Colonic mucosa (tissue), 4 donors: ENCODE measurements at regions not wholly inside any gene's neighbourhood (a gene's known extent, or its start where the extent isn't known, plus 50 kb on each side); places are given as distances from the start of the nearest gene placed in this dataset.
"Not testable (repeated sequence)": the region's sequence is repeated elsewhere in the genome, so short reads cannot be mapped to it uniquely, and the experiment has no call there.

Experiments
- DNase-seq: peaks from one replicate; pipeline ENCODE4 v3.0.0-alpha.2; 2020
- H3K27ac ChIP-seq: fragments of 200-600 bp; one replicate; pipeline ENCODE4 v1.8.0; 2021
- H3K27me3 ChIP-seq: fragments of 200-600 bp; one replicate; pipeline ENCODE4 v1.8.0; 2021
- H3K36me3 ChIP-seq: fragments of 200-600 bp; one replicate; pipeline ENCODE4 v1.8.0; 2021
- H3K4me1 ChIP-seq: fragments of 200-600 bp; one replicate; pipeline ENCODE4 v1.8.0; 2021; ENCODE audit warnings: mild to moderate bottlenecking
- H3K4me3 ChIP-seq: fragments of 200-600 bp; one replicate; pipeline ENCODE4 v1.8.0; 2021
- H3K9ac ChIP-seq, 2 donors: one replicate each; pipeline ENCODE4 v1.7.0; 2013; ENCODE audit warnings: control low read depth in 2 of 2, low read depth in 2 of 2, low read length in 2 of 2
- H3K9me3 ChIP-seq: fragments of 200-600 bp; one replicate; pipeline ENCODE4 v1.8.0; 2021
- intact Hi-C: fragments of 100-400 bp; cut with DNase I; formaldehyde crosslinking; loops from one replicate; pipeline ENCODE4 v1.14.1; 2022
- TF ChIP-seq, protein P1 (sequence below): fragments of 200-600 bp; IDR thresholded peaks from one replicate; pipeline ENCODE4 v1.8.0; 2022; ENCODE audit warnings: antibody characterized with exemption, mild to moderate bottlenecking
- donor health status: healthy.
- donor health status: DM: no; HTN: no; CAD: no.
- donor health status: DM: no; HTN: no; CAD: no.

DNA sequence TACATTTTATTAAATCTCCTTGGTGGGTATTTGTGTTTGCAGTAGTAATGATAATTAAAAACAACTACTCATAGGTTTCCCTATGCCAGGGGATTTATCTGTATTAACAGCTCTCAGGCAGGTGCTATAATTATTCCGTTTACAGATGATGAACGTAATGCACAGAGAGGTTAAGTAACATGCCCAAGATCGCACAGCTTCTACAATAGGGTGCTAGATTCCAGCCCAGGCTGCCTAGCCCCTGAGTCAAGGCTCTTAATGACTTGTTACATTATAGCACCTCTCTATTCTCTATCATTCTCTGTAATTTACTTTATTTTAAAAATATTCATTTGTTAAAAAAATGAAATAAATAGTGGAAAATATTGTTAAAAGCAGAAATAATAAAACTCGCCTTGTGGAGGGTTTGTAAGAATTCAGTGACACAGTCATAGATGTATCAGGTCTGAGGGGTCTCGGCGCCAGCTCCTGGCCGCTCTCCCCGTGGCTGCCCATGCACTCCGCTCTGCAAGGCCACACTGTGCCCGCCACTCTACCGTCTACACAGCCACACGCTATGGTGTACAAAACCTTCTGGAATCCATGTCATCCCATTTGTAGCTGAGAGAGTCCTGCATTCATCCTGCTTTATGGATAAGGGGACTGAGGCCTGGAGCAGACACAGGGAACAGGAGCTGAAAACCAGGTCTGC, 562.2 kb downstream of the MATN1 start:
- H3K4me3 ChIP-seq, result no peak overlapping the region
- TF ChIP-seq, protein P1, sequence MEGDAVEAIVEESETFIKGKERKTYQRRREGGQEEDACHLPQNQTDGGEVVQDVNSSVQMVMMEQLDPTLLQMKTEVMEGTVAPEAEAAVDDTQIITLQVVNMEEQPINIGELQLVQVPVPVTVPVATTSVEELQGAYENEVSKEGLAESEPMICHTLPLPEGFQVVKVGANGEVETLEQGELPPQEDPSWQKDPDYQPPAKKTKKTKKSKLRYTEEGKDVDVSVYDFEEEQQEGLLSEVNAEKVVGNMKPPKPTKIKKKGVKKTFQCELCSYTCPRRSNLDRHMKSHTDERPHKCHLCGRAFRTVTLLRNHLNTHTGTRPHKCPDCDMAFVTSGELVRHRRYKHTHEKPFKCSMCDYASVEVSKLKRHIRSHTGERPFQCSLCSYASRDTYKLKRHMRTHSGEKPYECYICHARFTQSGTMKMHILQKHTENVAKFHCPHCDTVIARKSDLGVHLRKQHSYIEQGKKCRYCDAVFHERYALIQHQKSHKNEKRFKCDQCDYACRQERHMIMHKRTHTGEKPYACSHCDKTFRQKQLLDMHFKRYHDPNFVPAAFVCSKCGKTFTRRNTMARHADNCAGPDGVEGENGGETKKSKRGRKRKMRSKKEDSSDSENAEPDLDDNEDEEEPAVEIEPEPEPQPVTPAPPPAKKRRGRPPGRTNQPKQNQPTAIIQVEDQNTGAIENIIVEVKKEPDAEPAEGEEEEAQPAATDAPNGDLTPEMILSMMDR, result no peak
- H3K9me3 ChIP-seq, result no peaks in the 10 kb centered on the region
- H3K4me1 ChIP-seq, result no peaks in the 10 kb centered on the region
- H3K27ac ChIP-seq, result no peak overlapping the region
- H3K27me3 ChIP-seq, result peaks cover 3% of the 10 kb centered on the region
- no peak overlapping the region for H3K9ac ChIP-seq
- intact Hi-C loops, result no loop called here
- DNase-seq, result no peak
- no peaks in the 10 kb centered on the region for H3K36me3 ChIP-seq

DNA sequence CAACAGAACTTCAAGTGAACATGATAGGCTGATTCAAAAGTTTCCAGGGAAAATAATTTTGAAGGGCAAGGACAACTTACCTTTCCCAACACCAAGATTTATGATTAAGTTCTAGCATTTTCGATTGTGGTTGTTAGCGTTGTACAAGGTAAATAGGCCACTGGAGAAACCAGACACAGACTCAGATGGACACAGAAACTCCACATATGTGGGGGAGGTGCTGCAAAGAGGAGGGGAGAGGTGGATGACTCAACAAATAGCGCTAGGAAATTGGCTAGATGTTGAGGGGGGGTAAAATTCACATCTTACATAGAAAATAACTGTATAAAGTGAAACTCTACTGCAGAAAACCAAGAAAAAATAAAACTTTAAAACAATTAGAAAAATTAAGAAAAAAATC, 564.4 kb downstream of the MATN1 start:
- Histone ChIP-seq H3K36me3 (no peaks in the 10 kb centered on the region), H3K4me3 (no peak overlapping the region), H3K4me1 (no peaks in the 10 kb centered on the region), H3K27ac (no peak overlapping the region), H3K27me3 (peaks cover 3% of the 10 kb centered on the region), H3K9ac (no peak overlapping the region), H3K9me3 (no peaks in the 10 kb centered on the region)
- intact Hi-C loops, result no loop called here
- no peak for DNase-seq
- TF ChIP-seq, protein P1, result no peak

DNA sequence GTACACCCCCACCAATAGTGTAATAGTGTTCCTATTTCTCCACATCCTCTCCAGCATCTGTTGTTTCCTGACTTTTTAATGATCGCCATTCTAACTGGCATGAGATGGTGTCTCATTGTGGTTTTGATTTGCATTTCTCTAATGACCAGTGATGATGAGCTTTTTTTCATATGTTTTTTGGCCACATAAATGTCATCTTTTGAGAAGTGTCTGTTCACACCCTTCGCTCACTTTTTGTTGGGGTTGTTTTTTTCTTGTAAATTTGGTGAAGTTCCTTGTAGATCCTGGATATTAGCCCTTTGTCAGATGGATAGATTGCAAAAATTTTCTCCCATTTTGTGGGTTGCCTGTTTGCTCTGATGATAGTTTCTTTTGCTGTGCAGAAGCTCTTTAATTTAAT, 567.7 kb downstream of the MATN1 start:
- H3K27me3 ChIP-seq, H3K27ac ChIP-seq, H3K4me3 ChIP-seq, H3K9ac ChIP-seq, H3K36me3 ChIP-seq, H3K9me3 ChIP-seq, intact Hi-C loops, DNase-seq, H3K4me1 ChIP-seq: not testable (repeated sequence)

DNA sequence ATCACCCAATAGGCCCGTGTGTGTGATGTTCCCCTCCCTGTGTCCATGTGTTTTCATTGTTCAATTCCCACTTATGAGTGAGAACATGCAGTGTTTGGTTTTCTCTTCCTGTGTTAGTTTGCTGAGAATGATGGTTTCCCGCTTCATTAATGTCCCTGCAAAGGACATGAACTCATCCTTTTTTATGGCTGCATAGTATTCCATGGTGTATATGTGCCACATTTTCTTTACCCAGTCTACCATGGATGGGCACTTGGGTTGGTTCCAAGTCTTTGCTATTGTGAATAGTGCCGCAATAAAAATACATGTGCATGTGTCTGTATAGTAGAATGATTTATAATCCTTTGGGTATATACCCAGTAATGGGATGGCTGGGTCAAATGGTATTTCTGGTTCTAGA, 568.1 kb downstream of the MATN1 start:
- H3K4me3 ChIP-seq, H3K9me3 ChIP-seq, intact Hi-C loops, H3K9ac ChIP-seq, H3K27ac ChIP-seq, H3K4me1 ChIP-seq, H3K36me3 ChIP-seq, H3K27me3 ChIP-seq, DNase-seq: not testable (repeated sequence)

DNA sequence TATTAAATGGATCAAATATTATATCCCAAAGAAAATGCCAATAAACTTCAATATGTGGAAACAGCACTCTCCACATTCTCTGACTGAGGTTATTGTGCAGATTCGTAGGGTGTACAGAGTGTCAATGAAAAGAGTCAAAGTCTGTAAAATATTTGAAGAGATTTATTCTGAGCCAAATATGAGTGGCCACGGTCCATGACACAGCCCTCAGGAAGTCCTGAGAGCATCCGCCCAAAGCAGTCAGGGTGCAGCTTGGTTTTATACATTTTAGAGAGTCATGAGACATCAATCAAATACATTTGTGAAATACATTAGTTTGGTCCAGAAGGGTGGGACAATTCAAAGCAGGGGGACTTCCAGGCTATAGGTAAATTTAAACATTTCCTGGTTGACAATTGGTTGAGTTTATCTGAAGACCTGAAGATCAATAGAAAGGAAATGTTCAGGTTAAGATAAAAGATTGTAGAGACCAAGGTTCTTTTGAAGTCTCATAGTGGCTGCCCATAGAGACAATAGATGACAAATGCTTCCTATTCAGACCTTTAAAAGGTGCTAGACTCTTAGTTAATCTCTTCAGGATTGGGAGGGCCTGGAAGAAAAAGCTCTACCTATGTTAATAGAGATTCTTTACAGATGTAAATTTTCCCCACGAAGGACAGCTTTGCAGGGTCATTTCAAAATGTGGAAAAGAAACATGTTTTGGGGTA, 569.5 kb downstream of the MATN1 start:
- DNase-seq, result no peak
- Histone ChIP-seq H3K36me3 (no peaks in the 10 kb centered on the region), H3K27ac (no peak overlapping the region), H3K27me3 (peaks cover 3% of the 10 kb centered on the region), H3K4me1 (no peaks in the 10 kb centered on the region), H3K9me3 (no peaks in the 10 kb centered on the region), H3K9ac (no peak overlapping the region), H3K4me3 (no peak overlapping the region)
- TF ChIP-seq, protein P1, result no peak
- intact Hi-C loops, result no loop called here

DNA sequence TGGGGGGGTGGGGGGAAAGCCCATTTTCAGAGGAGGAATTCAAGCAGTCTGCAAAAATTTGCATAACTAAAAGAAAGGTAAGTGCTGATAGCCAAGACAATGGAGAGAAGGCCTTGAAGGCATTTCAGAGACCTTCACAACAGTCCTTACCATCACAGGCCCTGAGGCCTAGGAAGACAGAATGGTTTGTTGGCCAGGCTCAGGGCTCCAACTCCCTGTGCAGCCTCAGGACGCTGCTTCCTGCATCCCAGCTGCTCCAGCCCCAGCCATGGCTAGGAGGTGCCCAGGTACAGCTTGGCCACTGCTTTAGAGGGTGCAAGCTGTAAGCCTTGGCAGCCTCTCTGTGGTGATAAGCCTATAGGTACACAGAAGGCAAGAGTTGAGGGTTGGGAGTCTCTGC, 571.6 kb downstream of the MATN1 start:
- TF ChIP-seq, protein P1, result no peak
- Histone ChIP-seq H3K27ac (no peak overlapping the region), H3K36me3 (no peaks in the 10 kb centered on the region), H3K9ac (no peak overlapping the region), H3K9me3 (no peaks in the 10 kb centered on the region), H3K27me3 (no peaks in the 10 kb centered on the region), H3K4me1 (no peaks in the 10 kb centered on the region), H3K4me3 (no peak overlapping the region)
- no peak for DNase-seq
- intact Hi-C loops, result no loop called here
